ENCODE measurements at regions not wholly inside any gene's neighbourhood (a gene's known extent, or its start where the extent isn't known, plus 50 kb on each side); places are given as distances from the start of the nearest gene placed in this dataset.

GRCh38 chr2:42864222-42864621, 71.8 kb upstream of the HAAO start:
- TF ChIP-seq CTCF (IDR thresholded peaks at IDR 0.05; ENCODE audit: insufficient read depth, low read length) = no peak
- TF ChIP-seq POLR2AphosphoS5 (IDR thresholded peaks at IDR 0.05; ENCODE audit: low read depth) = no peak
- no peak for TF ChIP-seq REST (IDR thresholded peaks at IDR 0.05; ENCODE audit: insufficient replicate concordance, low read depth)
- TF ChIP-seq GABPA (IDR thresholded peaks at IDR 0.05; ENCODE audit: low read depth) = no peak
- TF ChIP-seq SPI1 (IDR thresholded peaks at IDR 0.05; ENCODE audit: borderline replicate concordance, low read depth) = no peak
